GM19463 (cell line): ENCODE measurements at regions not wholly inside any gene's neighbourhood (a gene's known extent, or its start where the extent isn't known, plus 50 kb on each side); places are given as distances from the start of the nearest gene placed in this dataset.

ENCODE experiments used
- ATAC-seq: cut with Tn5 transposase; IDR thresholded peaks from one replicate; pipeline ENCODE4 v1.9.1; 2021; ENCODE audit warnings: mild to moderate bottlenecking, moderate library complexity; ENCODE audit not compliant: unreplicated experiment

DNA sequence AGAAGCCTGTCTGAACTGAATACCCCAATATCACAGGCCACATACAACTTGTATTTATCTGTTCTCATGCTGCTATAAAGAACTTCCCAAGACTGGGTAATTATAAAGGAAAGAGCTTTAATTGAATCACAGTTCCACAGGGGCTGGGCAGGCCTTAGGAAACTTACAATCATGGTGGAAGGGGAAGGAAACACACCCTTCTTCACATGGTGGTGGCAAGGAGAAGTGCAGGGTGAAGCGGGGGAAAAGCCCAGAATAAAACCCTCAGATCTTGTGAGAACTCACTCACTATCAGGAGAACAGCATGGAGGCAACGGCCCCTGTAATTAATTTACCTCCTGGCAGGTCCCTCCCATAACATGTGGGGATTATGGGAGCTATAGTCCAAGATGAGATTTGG, 50.3 kb upstream of the FNDC1 start:
- no peak for ATAC-seq

DNA sequence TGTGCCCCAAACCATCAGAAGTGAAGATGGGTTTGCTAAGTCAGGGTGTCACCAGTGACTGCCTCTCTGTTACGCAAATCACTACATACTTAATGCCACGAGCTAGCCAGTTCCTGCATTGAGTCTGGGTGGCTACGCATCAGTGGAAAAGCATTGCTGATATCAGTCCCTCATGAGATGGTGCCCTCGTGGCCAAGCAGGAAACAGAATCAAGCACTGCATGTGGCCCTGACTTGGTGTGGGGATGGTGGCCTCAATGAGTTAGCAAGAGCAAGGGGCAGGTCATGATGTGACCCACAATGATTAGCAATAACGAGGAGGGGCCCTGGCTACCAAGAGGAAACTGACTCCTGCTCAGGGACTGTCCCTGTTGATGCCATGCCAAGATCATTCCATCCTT, 51.6 kb upstream of the FNDC1 start:
- ATAC-seq, result no peak

DNA sequence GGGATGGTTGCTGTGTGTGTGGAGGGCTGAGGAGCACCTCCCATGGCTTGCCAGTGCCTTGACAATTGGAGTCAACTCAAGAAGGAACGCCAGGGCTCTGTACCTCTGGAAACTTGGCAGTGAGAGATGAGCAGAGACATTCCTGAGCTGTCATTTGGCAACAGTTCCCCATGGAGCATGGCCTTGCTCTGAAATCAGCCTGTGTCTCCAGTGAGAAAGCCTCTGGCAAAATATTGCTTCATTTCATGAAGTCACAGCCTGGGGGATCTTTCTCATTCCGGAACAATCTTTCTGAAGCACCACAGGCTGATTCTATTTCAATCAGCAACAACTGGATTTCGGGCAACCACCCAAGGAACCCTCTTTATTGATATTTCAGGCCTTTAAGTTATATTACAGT, 52.2 kb upstream of the FNDC1 start:
- ATAC-seq, result no peak

DNA sequence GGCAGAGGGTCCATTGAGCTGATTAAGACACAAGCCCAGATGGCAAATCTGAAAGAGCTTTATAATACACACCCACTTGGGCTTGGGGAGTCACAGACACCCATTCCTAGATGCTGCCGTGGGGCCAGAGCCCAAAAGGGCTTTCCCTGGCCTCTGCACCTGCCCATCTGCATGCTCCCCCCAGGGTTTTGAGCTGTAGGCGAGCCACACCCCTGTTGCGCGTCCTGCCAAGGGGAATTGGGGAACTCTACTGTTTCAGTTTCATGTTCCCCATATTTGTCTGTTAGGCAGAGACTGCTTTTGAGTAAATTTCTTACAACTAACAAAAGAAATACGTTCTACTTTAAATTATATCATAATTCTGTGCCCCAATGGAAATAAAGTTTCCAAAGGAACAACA, 52.9 kb upstream of the FNDC1 start:
- ATAC-seq, result peak; percentile 82

DNA sequence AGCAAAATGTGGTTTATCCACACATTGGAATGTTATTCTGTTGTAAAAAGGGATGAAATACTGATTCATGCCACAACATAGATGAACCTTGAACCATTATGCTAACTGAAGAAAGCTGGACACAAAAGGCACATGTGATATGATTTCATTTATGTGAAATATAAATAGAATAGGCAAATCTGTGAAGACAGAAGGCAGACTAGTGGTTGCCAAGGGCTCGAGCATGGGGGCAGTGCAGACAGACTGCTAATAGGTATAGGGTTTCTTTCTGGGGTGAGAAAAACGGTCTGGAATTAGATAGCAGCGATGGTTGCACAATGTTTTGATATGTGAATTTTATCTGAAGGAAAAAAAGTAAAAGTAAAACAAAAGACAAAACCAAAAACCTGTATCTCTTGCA, 54.6 kb upstream of the FNDC1 start:
- no peak for ATAC-seq

DNA sequence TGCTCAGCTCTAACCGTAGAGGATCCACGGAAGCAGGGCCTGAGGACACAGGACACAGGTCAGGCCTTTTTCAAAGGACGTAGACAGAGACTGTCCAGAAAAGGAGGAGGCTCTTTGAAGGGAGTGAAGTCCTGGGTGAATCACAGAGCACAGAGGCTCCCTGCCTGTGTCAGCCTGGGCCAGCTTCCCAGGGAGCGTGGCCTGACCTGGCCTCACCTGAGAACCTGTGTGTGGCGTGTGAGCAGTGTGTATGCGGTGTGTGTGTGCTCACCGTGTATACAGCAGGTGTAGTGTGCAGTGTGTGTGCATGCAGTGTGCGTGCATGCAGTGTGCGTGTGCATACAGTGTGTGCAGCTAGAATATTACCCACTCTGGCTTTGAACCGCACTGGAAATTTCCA, 56.0 kb upstream of the FNDC1 start:
- no peak for ATAC-seq

DNA sequence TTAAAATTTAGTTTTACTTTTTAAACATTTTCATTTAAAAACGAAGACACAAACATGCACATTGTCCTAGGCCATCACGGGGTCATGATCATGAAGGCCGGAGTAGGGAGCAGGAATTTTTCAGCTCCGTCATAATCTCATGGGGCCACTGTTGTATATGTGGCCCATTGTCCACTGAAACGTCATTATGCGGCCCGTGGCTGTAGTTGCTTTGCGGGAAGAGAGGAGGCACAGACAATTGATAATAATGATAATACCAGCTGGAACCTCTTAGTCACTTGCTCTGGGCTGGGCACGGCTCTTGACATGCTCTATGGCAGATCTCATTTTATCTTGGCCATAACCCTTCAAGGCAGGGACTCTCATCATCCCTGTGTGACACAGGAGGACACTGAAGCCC, 56.5 kb upstream of the FNDC1 start:
- no peak for ATAC-seq

DNA sequence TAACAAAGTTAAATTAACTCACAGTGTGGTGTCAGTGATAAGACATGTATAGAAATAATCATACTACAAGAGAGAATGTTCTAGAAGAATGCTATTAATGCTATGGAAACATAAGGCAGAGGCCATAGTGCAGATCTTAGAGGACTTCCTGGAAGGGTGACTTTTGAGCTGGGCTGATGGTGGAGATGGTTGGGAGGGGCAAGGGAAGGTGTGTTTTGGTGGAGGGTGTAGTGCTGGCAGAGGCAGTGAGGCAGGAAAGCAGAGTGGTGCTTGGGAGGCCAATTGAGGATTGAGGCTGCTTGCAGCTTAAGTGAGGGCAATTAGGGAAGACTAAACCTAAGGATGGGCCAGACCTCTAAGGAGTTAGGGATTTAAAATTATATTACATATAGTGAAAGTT, 58.5 kb upstream of the FNDC1 start:
- no peak for ATAC-seq

DNA sequence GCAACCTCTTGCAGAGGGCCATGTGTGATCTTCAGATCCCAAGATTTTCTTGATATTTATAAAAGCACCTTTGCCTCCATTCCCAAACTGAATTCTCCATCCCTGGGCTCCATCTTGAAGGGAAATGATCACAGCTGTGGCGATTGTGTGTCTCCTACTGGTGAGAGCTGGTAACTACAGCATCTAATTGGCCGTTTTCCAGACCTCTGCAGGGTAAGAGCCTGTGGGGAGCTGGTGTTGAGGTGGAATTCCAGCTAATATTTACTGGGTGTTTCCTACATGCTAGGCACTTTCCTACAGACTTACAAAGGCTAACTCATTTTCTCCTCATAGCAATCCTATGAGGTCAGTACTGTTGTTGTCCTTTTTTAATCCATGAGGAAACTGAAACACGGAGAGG, 59.2 kb upstream of the FNDC1 start:
- ATAC-seq, result no peak

DNA sequence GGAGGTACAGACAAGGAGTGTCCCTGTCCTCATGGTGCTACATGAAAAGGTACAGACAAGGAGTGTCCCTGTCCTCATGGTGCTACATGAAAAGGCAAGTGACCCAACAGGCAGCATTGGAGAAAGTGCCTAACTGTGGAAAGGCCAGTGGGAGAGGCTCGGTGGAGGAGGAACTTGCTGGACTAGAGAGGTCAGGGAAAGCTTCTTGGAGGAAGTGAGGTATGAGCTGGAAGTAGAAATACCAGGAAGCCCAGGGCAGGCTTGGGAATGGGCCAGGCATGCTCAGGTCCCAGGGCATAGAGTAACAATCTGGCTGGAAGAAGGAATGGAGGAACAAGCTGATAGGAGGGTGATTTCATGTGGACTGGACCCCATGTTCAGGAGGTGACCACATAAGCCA, 59.8 kb upstream of the FNDC1 start:
- ATAC-seq, result no peak

DNA sequence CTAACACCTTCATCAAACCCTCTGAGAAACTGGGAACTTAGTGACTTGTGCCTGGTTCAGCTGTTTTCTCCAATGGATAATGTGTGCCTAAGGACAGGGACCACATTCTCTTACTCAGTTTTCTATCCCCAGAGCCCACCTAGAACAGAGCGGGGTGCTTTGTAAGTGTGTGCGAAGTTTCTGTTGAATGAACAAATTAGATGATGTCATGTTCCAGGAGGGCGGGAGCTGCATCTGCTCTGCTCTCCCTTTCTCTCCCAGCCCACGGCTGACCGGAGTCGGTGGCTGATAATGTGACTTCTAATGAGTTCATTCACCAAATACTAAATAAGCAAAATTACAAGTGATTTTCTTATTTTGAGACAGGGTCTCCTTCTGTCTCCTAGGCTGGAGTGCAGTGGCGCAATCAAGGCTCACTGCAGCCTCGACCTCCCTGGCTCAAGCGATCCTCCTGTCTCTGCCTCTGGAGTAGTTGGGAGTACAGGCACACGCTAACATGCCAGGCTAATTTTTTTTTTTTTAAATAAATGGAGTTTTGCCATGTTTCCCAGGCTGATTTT, 60.7 kb upstream of the FNDC1 start:
- ATAC-seq, result no peak

DNA sequence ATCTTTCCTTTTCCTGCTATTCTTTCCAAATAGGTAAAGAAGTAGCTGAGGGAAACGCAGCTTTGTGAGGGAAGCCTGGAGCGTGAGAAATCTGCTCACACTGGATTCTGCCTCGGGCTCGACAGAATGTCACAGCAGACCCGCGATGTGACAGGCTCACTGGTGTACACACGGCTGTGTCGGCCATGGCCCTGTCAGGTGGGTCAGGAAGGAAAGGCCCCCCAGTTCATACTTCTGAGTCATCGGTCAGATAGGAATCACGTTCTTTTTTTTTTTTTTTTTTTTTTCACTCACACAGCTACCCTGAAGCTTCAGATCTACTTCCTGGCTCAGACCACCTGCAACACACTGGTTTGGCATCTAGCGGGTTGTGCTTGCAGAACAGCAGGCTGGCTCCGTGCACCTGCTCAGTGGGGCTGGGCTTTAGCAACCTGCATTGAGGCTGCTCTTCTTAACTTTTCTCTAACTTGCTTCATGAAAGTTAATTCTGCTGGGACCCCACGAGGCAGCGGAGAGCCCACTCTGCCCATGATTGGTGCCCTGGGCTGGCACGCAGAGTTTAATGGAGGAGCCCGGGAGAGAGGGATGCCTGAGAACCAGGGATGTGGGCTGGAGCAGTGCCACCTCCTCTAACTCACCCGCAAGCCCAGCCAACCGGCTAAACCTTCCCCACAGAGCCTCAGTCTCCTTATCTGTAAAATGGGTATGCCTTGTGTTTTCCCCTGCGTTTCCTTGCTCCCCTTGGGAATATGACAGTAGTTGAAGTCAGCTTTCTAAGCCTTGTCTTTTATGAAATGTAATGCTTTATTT, 61.5 kb upstream of the FNDC1 start:
- ATAC-seq, result peak; percentile 23

DNA sequence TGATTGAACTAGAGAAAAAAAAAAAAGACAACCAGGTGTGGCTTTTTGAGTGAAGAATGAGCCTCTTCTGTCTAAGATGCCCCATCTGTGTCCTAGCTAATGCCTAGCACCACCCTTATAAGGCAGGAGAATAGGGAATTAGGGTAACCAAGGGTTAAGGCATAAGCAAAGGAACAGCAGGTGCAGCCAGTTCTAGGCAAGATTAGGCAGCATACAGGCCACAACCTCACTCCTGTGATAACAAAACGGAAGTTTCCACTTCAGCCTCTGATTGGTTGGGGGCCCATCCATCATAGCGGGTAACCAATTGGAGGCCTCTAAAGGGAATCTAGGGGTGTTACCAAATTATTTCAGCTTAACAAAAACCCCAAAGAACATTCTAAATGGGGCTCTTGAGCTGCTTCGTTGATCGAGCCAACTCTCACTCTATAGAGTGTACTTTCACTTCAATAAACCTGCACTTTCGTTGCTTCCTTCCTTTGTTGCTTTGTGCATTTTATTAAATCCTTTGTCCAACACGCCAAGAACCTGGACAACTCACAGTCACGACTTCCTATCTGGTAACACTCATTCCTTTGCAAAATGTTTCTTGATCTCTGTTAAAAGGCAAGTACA, 61.9 kb upstream of the TAGAP start:
- ATAC-seq, result peak; percentile 87

DNA sequence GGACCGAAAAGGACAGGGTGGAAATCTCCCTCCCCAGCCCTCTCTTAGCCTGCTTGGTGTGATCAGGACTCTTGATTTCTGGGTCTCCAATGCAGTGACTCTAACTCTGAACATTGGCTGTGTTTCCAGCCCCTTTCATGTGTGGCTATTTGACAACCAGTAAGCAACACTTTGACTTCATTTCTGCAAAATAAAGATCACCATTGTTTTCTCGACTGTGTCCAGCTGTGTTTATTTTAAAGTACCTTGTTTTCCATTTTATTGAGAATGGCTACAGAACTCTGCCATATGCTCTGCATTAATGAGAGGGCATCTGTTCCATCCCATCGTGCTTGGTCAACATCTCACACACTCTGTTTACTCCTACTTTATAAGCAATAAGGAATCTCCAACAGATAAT, 60.9 kb upstream of the TAGAP start:
- ATAC-seq, result no peak

DNA sequence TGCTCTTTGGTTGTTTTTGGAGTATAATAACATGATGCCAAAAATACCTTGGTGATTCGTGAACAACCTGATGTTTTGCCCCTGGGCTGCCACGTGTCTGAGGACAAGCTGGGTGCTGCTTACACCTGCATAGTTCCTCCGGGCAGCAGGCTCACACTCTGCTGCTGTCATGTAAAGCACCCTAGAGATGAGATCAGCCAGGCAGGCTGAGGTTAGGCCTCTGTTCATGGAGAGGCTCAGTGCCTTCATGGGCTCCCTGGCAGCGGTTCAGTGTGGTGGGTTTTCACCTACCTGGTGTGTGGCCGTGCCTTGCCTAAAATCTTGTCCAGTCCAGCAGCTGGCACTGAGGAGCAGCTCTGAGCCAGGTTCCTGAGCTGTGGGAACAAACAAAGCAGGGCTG, 60.1 kb upstream of the TAGAP start:
- ATAC-seq, result peak; percentile 30

DNA sequence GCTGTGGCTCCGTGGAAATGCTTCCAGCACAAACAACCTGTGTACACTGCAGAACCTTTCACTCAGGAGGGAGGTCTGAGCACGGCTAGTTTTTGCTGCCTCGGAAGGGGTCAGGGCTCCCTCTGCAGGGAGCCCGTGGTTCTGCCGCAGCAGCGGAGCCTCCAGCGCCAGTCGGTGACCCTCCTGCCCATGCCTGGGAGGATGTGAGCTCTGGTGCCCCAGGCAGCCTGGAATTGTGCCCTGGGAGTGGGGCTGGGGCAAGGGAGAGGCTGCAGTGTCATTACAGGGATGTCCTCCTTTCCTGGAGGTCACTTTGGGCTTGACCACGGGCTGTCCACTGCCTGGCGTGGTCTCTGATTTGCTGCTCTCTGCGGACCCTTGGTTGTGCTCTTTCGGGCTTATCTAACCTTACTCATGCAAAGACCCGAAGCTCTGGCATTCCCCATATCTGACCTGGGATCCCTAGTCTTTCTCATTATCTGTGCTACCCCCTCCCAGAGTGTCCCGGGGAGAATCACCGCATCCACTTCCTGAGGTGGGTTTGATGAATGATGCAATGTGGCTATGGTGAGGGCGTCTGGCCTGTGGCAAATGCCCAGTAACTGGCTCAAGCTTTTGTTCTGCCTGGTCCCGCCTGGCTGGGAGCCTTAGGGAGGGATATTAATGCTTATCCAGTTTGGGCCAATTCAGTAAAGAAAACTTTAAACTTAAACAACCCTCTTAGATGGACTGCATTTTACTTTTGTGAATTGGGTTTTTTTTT, 59.6 kb upstream of the TAGAP start:
- ATAC-seq, result peak; percentile 48

DNA sequence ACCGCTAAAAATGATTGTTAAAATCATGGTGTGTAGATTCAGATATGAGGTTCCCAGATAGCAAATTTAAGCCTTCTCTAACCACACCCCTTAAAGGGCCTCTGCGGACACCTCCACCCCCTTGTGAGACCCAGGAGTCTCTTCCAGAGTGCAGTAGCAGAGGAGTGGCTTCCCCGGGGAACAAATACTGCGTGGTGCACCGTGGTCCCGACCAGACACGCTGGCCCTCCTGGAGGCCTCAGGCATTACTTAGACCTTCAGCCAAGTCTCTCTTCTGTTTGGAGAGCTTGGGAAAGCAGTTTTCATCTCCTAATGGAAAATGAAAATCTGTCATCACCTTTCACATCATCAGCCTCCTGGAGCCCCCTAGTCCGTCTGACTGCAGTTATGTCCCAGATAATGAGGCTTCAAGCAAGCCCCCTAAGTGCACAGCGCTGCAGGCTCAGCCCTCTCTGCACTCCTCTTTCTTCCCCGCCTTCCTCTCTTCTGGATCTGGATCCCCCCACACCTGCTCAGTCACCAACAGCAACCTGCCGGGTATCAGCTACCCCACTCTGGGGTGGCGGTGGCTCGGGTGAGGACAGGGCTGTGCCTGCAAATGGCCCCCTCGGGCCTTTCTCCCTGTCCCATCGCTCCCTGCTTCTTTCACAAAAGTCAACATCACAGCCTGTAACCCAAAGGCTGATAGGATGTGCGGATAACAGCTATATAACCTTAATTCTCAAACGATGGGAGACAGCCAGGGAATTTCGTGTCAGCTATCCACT, 58.8 kb upstream of the TAGAP start:
- ATAC-seq, result no peak

DNA sequence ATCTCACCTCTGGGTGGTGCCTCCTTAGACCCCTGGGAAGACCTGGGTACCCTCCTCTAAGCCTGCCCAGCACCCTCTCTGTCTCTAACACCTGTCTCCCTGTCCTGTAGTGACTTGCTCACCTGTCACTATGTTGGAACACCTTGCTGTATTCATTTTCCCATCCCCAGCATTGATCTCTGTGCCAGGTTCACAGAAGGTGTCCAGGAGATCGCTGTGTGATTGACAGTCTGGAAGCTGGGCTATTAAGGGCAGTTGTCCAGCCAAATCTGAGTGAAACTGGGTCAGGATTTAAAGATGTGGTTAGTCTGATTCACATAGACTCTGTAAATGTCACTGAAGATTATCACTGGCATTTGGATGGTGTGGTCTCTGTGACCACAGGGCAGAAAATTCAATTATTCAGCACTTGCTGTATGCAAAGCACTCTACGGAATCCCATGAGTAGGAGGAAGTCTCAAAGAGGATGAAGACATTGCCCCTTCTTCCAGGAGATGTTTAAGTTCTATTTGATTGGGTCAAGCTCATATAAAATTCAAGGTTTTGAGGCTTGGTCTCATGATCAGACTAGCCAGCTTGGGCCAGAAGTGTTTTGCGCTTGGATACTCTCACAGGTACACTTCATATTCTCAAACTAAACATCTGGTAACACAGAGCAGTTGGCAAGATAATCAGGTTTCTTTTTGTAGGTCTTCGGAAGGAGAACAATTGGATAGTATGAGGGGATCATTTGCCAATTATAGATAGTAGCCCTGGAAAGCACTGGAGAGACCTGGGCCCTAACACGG, 57.8 kb upstream of the TAGAP start:
- no peak for ATAC-seq

DNA sequence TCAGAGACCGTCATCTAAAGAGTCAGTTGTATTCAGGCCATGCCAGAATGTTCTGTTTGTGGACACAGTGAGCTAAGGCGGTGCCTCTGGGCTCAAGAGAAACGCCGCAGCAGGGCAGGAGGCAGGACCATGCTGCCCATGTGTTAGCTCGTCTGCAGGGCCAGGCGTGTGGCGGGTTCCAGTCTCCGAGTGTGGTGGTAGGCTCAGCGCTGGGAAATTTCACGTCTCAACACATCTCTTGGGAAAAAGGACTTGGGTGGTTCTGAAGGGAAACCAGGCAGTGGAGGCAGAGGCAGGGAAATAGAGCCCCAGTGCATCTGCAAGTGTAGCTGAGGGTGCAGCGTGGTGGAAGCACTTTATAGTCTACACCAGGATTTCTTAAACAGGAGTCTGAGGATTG, 56.9 kb upstream of the TAGAP start:
- no peak for ATAC-seq
